ENCODE measurements at regions not wholly inside any gene's neighbourhood (a gene's known extent, or its start where the extent isn't known, plus 50 kb on each side); places are given as distances from the start of the nearest gene placed in this dataset.
"Not testable (repeated sequence)": the region's sequence is repeated elsewhere in the genome, so short reads cannot be mapped to it uniquely, and the experiment has no call there.

GRCh38 chr4:72706684-72707083 lies 137.7 kb upstream of the ADAMTS3 start:
- Histone ChIP-seq H3K27ac (ENCODE audit: low read depth in 2 of 2, low read length in 2 of 2) (no peak overlapping the region), H3K9ac (ENCODE audit: low read depth in 1 of 2, low read length in 2 of 2) (no peak overlapping the region), H3K9me3 (ENCODE audit: control insufficient read depth in 2 of 2, low read length in 2 of 2) (no peaks in the 10 kb centered on the region), H3K4me3 (ENCODE audit: low read length in 2 of 2) (no peak overlapping the region), H3K27me3 (ENCODE audit: control insufficient read depth in 2 of 2, insufficient read depth in 2 of 2, low read length in 2 of 2) (no peaks in the 10 kb centered on the region), H3K36me3 (ENCODE audit: control insufficient read depth in 2 of 2, insufficient read depth in 2 of 2, low read length in 2 of 2) (no peaks in the 10 kb centered on the region), H3K4me1 (ENCODE audit: control insufficient read depth in 2 of 2, insufficient read depth in 2 of 2, low read length in 2 of 2) (no peaks in the 10 kb centered on the region)

- not testable (repeated sequence) for H3K9ac ChIP-seq (ENCODE audit: low read depth in 1 of 2, low read length in 2 of 2); H3K4me1 ChIP-seq (ENCODE audit: control insufficient read depth in 2 of 2, insufficient read depth in 2 of 2, low read length in 2 of 2); H3K36me3 ChIP-seq (ENCODE audit: control insufficient read depth in 2 of 2, insufficient read depth in 2 of 2, low read length in 2 of 2); H3K9me3 ChIP-seq (ENCODE audit: control insufficient read depth in 2 of 2, low read length in 2 of 2); H3K27ac ChIP-seq (ENCODE audit: low read depth in 2 of 2, low read length in 2 of 2); H3K4me3 ChIP-seq (ENCODE audit: low read length in 2 of 2); H3K27me3 ChIP-seq (ENCODE audit: control insufficient read depth in 2 of 2, insufficient read depth in 2 of 2, low read length in 2 of 2)
These were observed 136.1 kb upstream of the ADAMTS3 start for GRCh38 chr4:72704925-72705640.

- Histone ChIP-seq H3K36me3 (ENCODE audit: control insufficient read depth in 2 of 2, insufficient read depth in 2 of 2, low read length in 2 of 2) (no peaks in the 10 kb centered on the region), H3K4me1 (ENCODE audit: control insufficient read depth in 2 of 2, insufficient read depth in 2 of 2, low read length in 2 of 2) (no peaks in the 10 kb centered on the region), H3K27ac (ENCODE audit: low read depth in 2 of 2, low read length in 2 of 2) (no peak overlapping the region), H3K9me3 (ENCODE audit: control insufficient read depth in 2 of 2, low read length in 2 of 2) (no peaks in the 10 kb centered on the region), H3K27me3 (ENCODE audit: control insufficient read depth in 2 of 2, insufficient read depth in 2 of 2, low read length in 2 of 2) (no peaks in the 10 kb centered on the region), H3K4me3 (ENCODE audit: low read length in 2 of 2) (no peak overlapping the region), H3K9ac (ENCODE audit: low read depth in 1 of 2, low read length in 2 of 2) (no peak overlapping the region)
These were observed 133.9 kb upstream of the ADAMTS3 start for GRCh38 chr4:72702948-72703347.

GRCh38 chr4:72701987-72702819 lies 133.2 kb upstream of the ADAMTS3 start:
- H3K9ac ChIP-seq (ENCODE audit: low read depth in 1 of 2, low read length in 2 of 2), result peak overlapping the region in 1 of 2 donors; percentile 43
- no peaks in the 10 kb centered on the region for H3K4me1 ChIP-seq (ENCODE audit: control insufficient read depth in 2 of 2, insufficient read depth in 2 of 2, low read length in 2 of 2)
- no peaks in the 10 kb centered on the region for H3K9me3 ChIP-seq (ENCODE audit: control insufficient read depth in 2 of 2, low read length in 2 of 2)
- peak overlapping the region; percentile 49 to 59 for H3K4me3 ChIP-seq (ENCODE audit: low read length in 2 of 2)
- no peaks in the 10 kb centered on the region for H3K36me3 ChIP-seq (ENCODE audit: control insufficient read depth in 2 of 2, insufficient read depth in 2 of 2, low read length in 2 of 2)
- no peak overlapping the region for H3K27ac ChIP-seq (ENCODE audit: low read depth in 2 of 2, low read length in 2 of 2)
- H3K27me3 ChIP-seq (ENCODE audit: control insufficient read depth in 2 of 2, insufficient read depth in 2 of 2, low read length in 2 of 2), result no peaks in the 10 kb centered on the region

- no peaks in the 10 kb centered on the region for H3K27me3 ChIP-seq (ENCODE audit: control insufficient read depth in 2 of 2, insufficient read depth in 2 of 2, low read length in 2 of 2)
- H3K9ac ChIP-seq (ENCODE audit: low read depth in 1 of 2, low read length in 2 of 2), result no peak overlapping the region
- H3K4me3 ChIP-seq (ENCODE audit: low read length in 2 of 2), result no peak overlapping the region
- no peaks in the 10 kb centered on the region for H3K36me3 ChIP-seq (ENCODE audit: control insufficient read depth in 2 of 2, insufficient read depth in 2 of 2, low read length in 2 of 2)
- no peaks in the 10 kb centered on the region for H3K9me3 ChIP-seq (ENCODE audit: control insufficient read depth in 2 of 2, low read length in 2 of 2)
- no peaks in the 10 kb centered on the region for H3K4me1 ChIP-seq (ENCODE audit: control insufficient read depth in 2 of 2, insufficient read depth in 2 of 2, low read length in 2 of 2)
- H3K27ac ChIP-seq (ENCODE audit: low read depth in 2 of 2, low read length in 2 of 2), result no peak overlapping the region
These were observed 121.8 kb upstream of the ADAMTS3 start for GRCh38 chr4:72690771-72691170.

GRCh38 chr4:72689923-72690322 lies 120.9 kb upstream of the ADAMTS3 start:
- no peaks in the 10 kb centered on the region for H3K4me1 ChIP-seq (ENCODE audit: control insufficient read depth in 2 of 2, insufficient read depth in 2 of 2, low read length in 2 of 2)
- H3K27ac ChIP-seq (ENCODE audit: low read depth in 2 of 2, low read length in 2 of 2), result no peak overlapping the region
- no peaks in the 10 kb centered on the region for H3K36me3 ChIP-seq (ENCODE audit: control insufficient read depth in 2 of 2, insufficient read depth in 2 of 2, low read length in 2 of 2)
- H3K9me3 ChIP-seq (ENCODE audit: control insufficient read depth in 2 of 2, low read length in 2 of 2), result no peaks in the 10 kb centered on the region
- H3K27me3 ChIP-seq (ENCODE audit: control insufficient read depth in 2 of 2, insufficient read depth in 2 of 2, low read length in 2 of 2), result no peaks in the 10 kb centered on the region
- H3K4me3 ChIP-seq (ENCODE audit: low read length in 2 of 2), result no peak overlapping the region
- no peak overlapping the region for H3K9ac ChIP-seq (ENCODE audit: low read depth in 1 of 2, low read length in 2 of 2)

DNA sequence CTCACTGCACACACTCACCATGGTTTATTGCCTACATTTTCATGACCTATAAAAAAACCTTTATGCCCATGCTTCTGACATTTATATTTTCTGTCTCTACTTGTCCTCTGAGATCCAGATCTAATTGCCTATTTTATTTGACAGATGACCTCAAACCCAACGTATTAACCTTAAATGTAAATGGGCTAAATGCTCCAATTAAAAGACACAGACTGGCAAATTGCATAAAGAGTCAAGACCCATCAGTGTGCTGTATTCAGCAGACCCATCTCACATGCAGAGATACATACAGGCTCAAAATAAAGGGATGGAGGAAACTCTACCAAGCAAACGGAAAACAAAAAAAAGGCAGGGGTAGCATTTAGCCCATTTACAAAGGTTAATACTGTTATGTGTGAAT lies 117.4 kb upstream of the ADAMTS3 start:
- H3K4me3 ChIP-seq (ENCODE audit: low read length in 2 of 2); H3K4me1 ChIP-seq (ENCODE audit: control insufficient read depth in 2 of 2, insufficient read depth in 2 of 2, low read length in 2 of 2); H3K9me3 ChIP-seq (ENCODE audit: control insufficient read depth in 2 of 2, low read length in 2 of 2); H3K27me3 ChIP-seq (ENCODE audit: control insufficient read depth in 2 of 2, insufficient read depth in 2 of 2, low read length in 2 of 2); H3K27ac ChIP-seq (ENCODE audit: low read depth in 2 of 2, low read length in 2 of 2); H3K9ac ChIP-seq (ENCODE audit: low read depth in 1 of 2, low read length in 2 of 2); H3K36me3 ChIP-seq (ENCODE audit: control insufficient read depth in 2 of 2, insufficient read depth in 2 of 2, low read length in 2 of 2): not testable (repeated sequence)

GRCh38 chr4:72679666-72680065 lies 110.6 kb upstream of the ADAMTS3 start:
- H3K36me3 ChIP-seq (ENCODE audit: control insufficient read depth in 2 of 2, insufficient read depth in 2 of 2, low read length in 2 of 2), result no peaks in the 10 kb centered on the region
- no peaks in the 10 kb centered on the region for H3K9me3 ChIP-seq (ENCODE audit: control insufficient read depth in 2 of 2, low read length in 2 of 2)
- H3K9ac ChIP-seq (ENCODE audit: low read depth in 1 of 2, low read length in 2 of 2), result no peak overlapping the region
- H3K27me3 ChIP-seq (ENCODE audit: control insufficient read depth in 2 of 2, insufficient read depth in 2 of 2, low read length in 2 of 2), result no peaks in the 10 kb centered on the region
- H3K4me3 ChIP-seq (ENCODE audit: low read length in 2 of 2), result no peak overlapping the region
- no peak overlapping the region for H3K27ac ChIP-seq (ENCODE audit: low read depth in 2 of 2, low read length in 2 of 2)
- H3K4me1 ChIP-seq (ENCODE audit: control insufficient read depth in 2 of 2, insufficient read depth in 2 of 2, low read length in 2 of 2), result no peaks in the 10 kb centered on the region

GRCh38 chr4:72677886-72678285 lies 108.9 kb upstream of the ADAMTS3 start:
- no peaks in the 10 kb centered on the region for H3K36me3 ChIP-seq (ENCODE audit: control insufficient read depth in 2 of 2, insufficient read depth in 2 of 2, low read length in 2 of 2)
- H3K4me1 ChIP-seq (ENCODE audit: control insufficient read depth in 2 of 2, insufficient read depth in 2 of 2, low read length in 2 of 2), result no peaks in the 10 kb centered on the region
- no peak overlapping the region for H3K4me3 ChIP-seq (ENCODE audit: low read length in 2 of 2)
- no peaks in the 10 kb centered on the region for H3K9me3 ChIP-seq (ENCODE audit: control insufficient read depth in 2 of 2, low read length in 2 of 2)
- no peak overlapping the region for H3K27ac ChIP-seq (ENCODE audit: low read depth in 2 of 2, low read length in 2 of 2)
- no peak overlapping the region for H3K9ac ChIP-seq (ENCODE audit: low read depth in 1 of 2, low read length in 2 of 2)
- no peaks in the 10 kb centered on the region for H3K27me3 ChIP-seq (ENCODE audit: control insufficient read depth in 2 of 2, insufficient read depth in 2 of 2, low read length in 2 of 2)

- no peaks in the 10 kb centered on the region for H3K4me1 ChIP-seq (ENCODE audit: control insufficient read depth in 2 of 2, insufficient read depth in 2 of 2, low read length in 2 of 2)
- H3K4me3 ChIP-seq (ENCODE audit: low read length in 2 of 2), result no peak overlapping the region
- no peak overlapping the region for H3K9ac ChIP-seq (ENCODE audit: low read depth in 1 of 2, low read length in 2 of 2)
- H3K9me3 ChIP-seq (ENCODE audit: control insufficient read depth in 2 of 2, low read length in 2 of 2), result no peaks in the 10 kb centered on the region
- H3K27me3 ChIP-seq (ENCODE audit: control insufficient read depth in 2 of 2, insufficient read depth in 2 of 2, low read length in 2 of 2), result no peaks in the 10 kb centered on the region
- H3K27ac ChIP-seq (ENCODE audit: low read depth in 2 of 2, low read length in 2 of 2), result no peak overlapping the region
- no peaks in the 10 kb centered on the region for H3K36me3 ChIP-seq (ENCODE audit: control insufficient read depth in 2 of 2, insufficient read depth in 2 of 2, low read length in 2 of 2)
These were observed 108.2 kb upstream of the ADAMTS3 start for GRCh38 chr4:72677265-72677664.
